Pons (tissue), 1 donor: ENCODE measurements at regions not wholly inside any gene's neighbourhood (a gene's known extent, or its start where the extent isn't known, plus 50 kb on each side); places are given as distances from the start of the nearest gene placed in this dataset.
A peak's percentile ranks its signal among the peaks of the same experiment; 100 is the strongest.

ENCODE experiments used
- DNase-seq: peaks from one replicate; pipeline ENCODE4 v3.0.0-alpha.2; 2016; ENCODE audit warnings: low spot score

GRCh38 chr2:8541636-8542035 is 140.2 kb upstream of the ID2 start:
- DNase-seq: no peak

- DNase-seq: no peak
Observed at GRCh38 chr2:8542381-8543059, 139.3 kb upstream of the ID2 start.

DNA sequence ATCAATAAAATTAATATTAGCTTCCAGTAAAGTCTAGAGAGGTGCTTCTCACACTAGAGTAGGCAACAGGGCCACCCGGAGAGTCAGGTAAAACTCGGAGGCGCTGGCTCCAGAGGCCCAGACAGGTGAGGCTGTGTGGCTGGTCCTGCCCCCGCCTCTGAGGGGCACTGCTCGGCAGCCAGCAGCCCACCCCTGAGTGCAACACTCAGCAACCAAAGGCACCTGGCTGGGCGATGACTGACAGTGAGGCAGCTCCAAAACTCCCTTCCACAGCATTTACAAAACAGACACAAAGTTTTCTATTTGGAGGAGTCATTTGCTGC is 138.8 kb upstream of the ID2 start:
- no peak for DNase-seq

- DNase-seq: peak; percentile 60
Observed at GRCh38 chr2:8543383-8544170, 138.3 kb upstream of the ID2 start.

DNA sequence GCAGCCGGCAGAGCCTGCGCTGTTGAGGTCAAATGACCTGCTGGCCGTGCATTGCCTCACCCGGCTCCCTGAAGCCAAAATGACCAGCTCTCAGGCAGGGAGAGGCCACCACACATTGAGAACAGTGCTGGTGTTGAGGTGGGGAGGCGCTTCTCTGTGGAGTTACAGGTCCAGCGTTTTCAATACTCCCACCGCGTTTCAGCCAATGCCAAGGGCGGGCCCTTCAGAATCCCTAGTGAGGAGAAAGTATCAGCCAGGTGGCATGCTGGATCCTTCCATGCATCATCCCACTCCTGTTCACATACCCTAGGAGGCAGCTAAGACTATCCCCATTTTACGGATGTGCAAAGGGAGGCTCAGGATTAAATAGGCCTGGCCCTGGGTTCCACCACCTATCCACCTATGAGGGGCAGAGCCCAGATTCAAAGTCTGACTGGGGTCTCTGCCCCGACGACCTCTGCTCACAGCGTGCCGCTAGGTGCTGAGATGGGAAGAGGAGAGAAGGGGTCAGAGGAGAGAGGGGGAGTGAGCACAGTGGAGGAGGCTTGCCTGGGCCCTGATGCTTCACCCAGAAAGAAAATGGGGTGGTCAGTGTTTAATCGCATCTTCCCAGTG is 137.6 kb upstream of the ID2 start:
- no peak for DNase-seq

DNA sequence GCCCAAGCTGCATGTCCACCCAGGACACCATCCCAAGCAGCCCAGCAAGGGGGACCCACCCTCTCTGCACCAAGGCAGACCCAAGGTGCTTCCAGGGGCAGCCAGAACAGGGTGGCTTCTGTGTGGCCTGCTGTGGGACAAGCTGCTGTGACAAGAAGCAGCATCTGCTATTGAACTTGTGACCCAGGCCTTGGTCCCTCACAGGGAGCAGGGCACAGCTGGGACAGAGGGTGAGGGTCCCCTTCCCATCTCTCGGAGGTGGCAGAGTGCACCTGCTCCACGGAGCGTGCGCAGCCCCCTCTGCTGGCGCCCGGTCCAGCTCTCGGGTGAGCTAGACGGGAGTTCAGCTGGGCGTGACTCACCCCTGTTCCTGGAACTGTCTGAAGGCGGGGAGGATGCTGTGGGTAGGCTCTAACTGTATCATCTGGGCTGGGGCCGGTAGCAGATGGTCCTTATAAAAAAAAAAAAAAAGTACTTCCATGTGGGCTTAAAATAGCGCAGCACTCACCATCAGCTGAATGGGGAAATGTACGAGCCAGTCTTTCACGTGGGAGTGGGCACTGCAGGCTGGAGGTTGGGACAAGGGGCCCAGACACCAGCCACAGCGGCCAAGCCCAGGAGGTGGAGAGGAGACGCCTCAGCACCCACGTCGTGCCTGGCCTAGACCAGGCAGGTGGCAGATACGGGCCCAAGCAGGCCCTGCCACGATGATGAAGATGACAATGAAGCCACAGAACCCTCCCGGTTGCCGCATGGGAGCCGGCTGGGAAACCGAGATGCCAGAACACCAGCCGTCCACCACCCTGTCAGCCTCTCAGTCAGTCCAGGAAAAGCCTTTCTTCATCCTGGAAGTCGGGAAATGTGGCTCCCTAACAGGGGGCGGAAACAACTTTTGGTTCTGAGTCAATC is 136.8 kb upstream of the ID2 start:
- peak; percentile 62 for DNase-seq

GRCh38 chr2:8545695-8546611 is 135.9 kb upstream of the ID2 start:
- no peak for DNase-seq

GRCh38 chr2:8546612-8547283 is 135.1 kb upstream of the ID2 start:
- DNase-seq: no peak

- no peak for DNase-seq
Observed at GRCh38 chr2:8547284-8548064, 134.4 kb upstream of the ID2 start.

- DNase-seq: no peak
Observed at GRCh38 chr2:8548065-8548618, 133.7 kb upstream of the ID2 start.

- DNase-seq: no peak
Observed at GRCh38 chr2:8548619-8549150, 133.2 kb upstream of the ID2 start.

DNA sequence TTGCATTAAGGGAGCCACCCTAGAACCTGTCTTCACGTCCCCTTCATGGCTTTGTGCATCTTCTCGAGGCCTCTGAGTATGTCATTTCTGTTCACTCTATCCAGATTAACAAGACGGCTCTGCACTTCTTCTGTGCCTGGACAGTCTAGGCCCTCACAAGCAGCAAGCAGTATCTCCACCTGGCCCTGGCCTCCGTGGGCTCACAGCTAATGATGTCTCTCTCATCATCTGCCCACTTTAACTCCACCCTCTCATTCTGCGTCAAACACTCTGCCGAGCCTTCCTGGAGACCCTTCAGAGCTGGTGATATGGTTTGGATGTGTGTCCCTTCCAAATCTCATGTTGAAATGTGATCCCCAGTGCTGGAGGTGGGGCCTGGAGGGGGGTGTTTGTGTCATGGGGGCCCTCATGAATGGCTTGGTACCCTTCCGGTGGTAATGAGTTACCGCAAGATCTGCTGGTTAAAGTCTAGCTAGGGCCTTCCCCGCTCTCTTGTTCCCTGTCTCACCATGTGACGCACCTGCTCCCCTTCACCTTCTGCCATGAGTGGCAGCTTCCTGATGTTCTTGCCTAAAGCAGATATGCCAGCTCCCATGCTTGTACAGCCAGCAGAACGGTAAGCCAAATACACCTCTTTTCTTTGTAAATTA is 132.5 kb upstream of the ID2 start:
- DNase-seq: no peak

- no peak for DNase-seq
Observed at GRCh38 chr2:8549942-8550341, 131.9 kb upstream of the ID2 start.

- no peak for DNase-seq
Observed at GRCh38 chr2:8550481-8550880, 131.4 kb upstream of the ID2 start.

- DNase-seq: no peak
Observed at GRCh38 chr2:8550937-8551621, 130.8 kb upstream of the ID2 start.

GRCh38 chr2:8551622-8552074 is 130.2 kb upstream of the ID2 start:
- DNase-seq: no peak

DNA sequence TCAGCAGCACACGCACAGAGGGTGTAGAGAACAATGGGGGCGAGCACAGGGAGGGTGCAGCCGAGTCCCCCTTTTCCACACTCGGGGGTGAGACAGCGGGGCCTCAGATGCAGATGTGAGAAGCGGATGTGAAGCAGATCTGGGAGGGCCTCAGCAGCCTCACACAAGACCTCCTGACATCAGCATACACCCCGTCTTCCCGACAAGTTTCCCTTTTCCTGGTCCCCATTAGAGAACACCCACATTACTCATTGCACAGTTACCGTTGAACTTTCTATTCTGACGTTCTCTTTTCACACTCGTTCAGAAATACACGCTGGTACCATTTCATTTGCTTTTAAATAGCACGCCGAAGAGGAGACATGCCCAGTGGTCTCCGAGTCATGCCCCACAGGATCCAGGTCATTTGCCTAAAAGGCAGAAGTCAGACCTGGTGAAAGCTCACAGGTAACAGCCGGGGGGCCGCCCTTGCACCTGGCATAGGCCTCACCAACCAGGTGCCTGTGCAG is 129.5 kb upstream of the ID2 start:
- DNase-seq: no peak

GRCh38 chr2:8553643-8554042 is 128.2 kb upstream of the ID2 start:
- DNase-seq: no peak
